H1 (cell line): ENCODE measurements at regions not wholly inside any gene's neighbourhood (a gene's known extent, or its start where the extent isn't known, plus 50 kb on each side); places are given as distances from the start of the nearest gene placed in this dataset.

Experiments
- CEBPB ChIP-seq: IDR thresholded peaks from 2 replicates; pipeline ENCODE4 v1.6.1; 2012; ENCODE audit warnings: low read depth, low read length
- CHD1 ChIP-seq: IDR thresholded peaks from 2 replicates; pipeline ENCODE4 v1.6.1; 2012; ENCODE audit warnings: low read depth, low read length, improper control_type of control experiment
- CHD2 ChIP-seq: IDR thresholded peaks from 2 replicates; pipeline ENCODE4 v1.6.1; 2012; ENCODE audit warnings: low read length, improper control_type of control experiment
- EGR1 ChIP-seq: IDR thresholded peaks from 2 replicates; pipeline ENCODE4 v1.6.1; 2011; ENCODE audit warnings: low read depth, low read length, borderline replicate concordance
- EZH2 ChIP-seq: fragments of 200-600 bp; sonication (generic); IDR thresholded peaks from 2 replicates; pipeline ENCODE4 v1.7.1; 2012; ENCODE audit warnings: low read depth, mild to moderate bottlenecking, moderate library complexity, low read length, inconsistent platforms; ENCODE audit not compliant: severe bottlenecking
- GABPA ChIP-seq: IDR thresholded peaks from 2 replicates; pipeline ENCODE4 v1.6.1; 2011; ENCODE audit warnings: mild to moderate bottlenecking, low read length, moderate library complexity, borderline replicate concordance; ENCODE audit not compliant: insufficient read depth
- HDAC6 ChIP-seq: IDR thresholded peaks from one replicate; pipeline ENCODE4 v1.7.1; 2012; ENCODE audit warnings: low read depth, mild to moderate bottlenecking, inconsistent platforms, low read length, moderate library complexity
- KDM1A ChIP-seq: fragments of 200-600, 300-600 bp; sonication (generic); IDR thresholded peaks from 2 replicates; pipeline ENCODE4 v1.7.1; 2016; ENCODE audit warnings: mild to moderate bottlenecking, low read length, borderline replicate concordance
- MAFK ChIP-seq: IDR thresholded peaks from 2 replicates; pipeline ENCODE4 v1.6.1; 2012; ENCODE audit warnings: low read depth, mild to moderate bottlenecking, improper control_type of control experiment, low read length
- POLR2A ChIP-seq, 2 experiments: IDR thresholded peaks; 1 replicate in 1 of 2; 2 replicates in 1 of 2; pipeline ENCODE4 v1.6.1; 2011; ENCODE audit warnings: low read depth in 2 of 2, low read length in 2 of 2, mild to moderate bottlenecking in 2 of 2; ENCODE audit errors: control extremely low read depth in 1 of 2
- POLR2AphosphoS5 ChIP-seq: IDR thresholded peaks from 2 replicates; pipeline ENCODE4 v1.6.1; 2011; ENCODE audit warnings: low read depth, low read length
- YY1 ChIP-seq: IDR thresholded peaks from 2 replicates; pipeline ENCODE4 v1.6.1; 2011; ENCODE audit warnings: low read depth, mild to moderate bottlenecking, low read length
- ZNF274 ChIP-seq: IDR thresholded peaks from 2 replicates; pipeline ENCODE4 v1.7.0; 2012; ENCODE audit warnings: low read length, borderline replicate concordance; ENCODE audit errors: extremely low read depth
- TF ChIP-seq, protein P1 (sequence below), 3 experiments: IDR thresholded peaks; 1 replicate in 2 of 3; 2 replicates in 1 of 3; pipeline versions ENCODE4 v1.5.1 to v1.6.1; 2011; ENCODE audit warnings: low read length in 3 of 3, mild to moderate bottlenecking in 3 of 3, inconsistent platforms in 2 of 3, low read depth in 1 of 3, moderate library complexity in 1 of 3; ENCODE audit not compliant: insufficient read depth in 1 of 3; ENCODE audit errors: control extremely low read depth in 1 of 3

GRCh38 chr6:907928-908327 is 215.0 kb upstream of the EXOC2 start:
- no peak for TF ChIP-seq POLR2AphosphoS5
- no peak for TF ChIP-seq MAFK
- TF ChIP-seq POLR2A (IDR thresholded peaks at IDR 0.05; ENCODE audit: control extremely low read depth in 1 of 2, low read depth in 2 of 2, low read length in 2 of 2) = no peak
- TF ChIP-seq, protein P1, sequence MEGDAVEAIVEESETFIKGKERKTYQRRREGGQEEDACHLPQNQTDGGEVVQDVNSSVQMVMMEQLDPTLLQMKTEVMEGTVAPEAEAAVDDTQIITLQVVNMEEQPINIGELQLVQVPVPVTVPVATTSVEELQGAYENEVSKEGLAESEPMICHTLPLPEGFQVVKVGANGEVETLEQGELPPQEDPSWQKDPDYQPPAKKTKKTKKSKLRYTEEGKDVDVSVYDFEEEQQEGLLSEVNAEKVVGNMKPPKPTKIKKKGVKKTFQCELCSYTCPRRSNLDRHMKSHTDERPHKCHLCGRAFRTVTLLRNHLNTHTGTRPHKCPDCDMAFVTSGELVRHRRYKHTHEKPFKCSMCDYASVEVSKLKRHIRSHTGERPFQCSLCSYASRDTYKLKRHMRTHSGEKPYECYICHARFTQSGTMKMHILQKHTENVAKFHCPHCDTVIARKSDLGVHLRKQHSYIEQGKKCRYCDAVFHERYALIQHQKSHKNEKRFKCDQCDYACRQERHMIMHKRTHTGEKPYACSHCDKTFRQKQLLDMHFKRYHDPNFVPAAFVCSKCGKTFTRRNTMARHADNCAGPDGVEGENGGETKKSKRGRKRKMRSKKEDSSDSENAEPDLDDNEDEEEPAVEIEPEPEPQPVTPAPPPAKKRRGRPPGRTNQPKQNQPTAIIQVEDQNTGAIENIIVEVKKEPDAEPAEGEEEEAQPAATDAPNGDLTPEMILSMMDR (IDR thresholded peaks at IDR 0.05; ENCODE audit: control extremely low read depth in 1 of 3, insufficient read depth in 1 of 3, low read depth in 1 of 3, low read length in 3 of 3) = no peak
- TF ChIP-seq GABPA = no peak
- TF ChIP-seq KDM1A = no peak
- TF ChIP-seq CHD2 = no peak
- TF ChIP-seq EGR1 = no peak
- no peak for TF ChIP-seq CEBPB
- no peak for TF ChIP-seq EZH2
- no peak for TF ChIP-seq ZNF274
- TF ChIP-seq CHD1 = no peak
- no peak for TF ChIP-seq HDAC6
- no peak for TF ChIP-seq YY1
